K562 (cell line): ENCODE measurements at regions not wholly inside any gene's neighbourhood (a gene's known extent, or its start where the extent isn't known, plus 50 kb on each side); places are given as distances from the start of the nearest gene placed in this dataset.

Experiments
- ATAC-seq: fragments of 200-7000 bp; cut with Tn5 transposase; 3 replicates; pipeline ENCODE4 v1.9.1; 2020; ENCODE audit warnings: moderate library complexity
- BruUV-seq: library from RNA; stranded (reverse); fragments of 400-500 nt; replicated peaks from 2 replicates; lab custom pipeline; 2021; lab: Mats Ljungman, UMichigan
- CTCF ChIA-PET: fragments of 300-600 bp; formaldehyde crosslinking; extraction: SDS; loops from one replicate; lab custom pipeline; 2021; ENCODE audit warnings: low intra/inter-chr PET ratio; lab: Yijun Ruan, JAX
- POLR2A ChIA-PET: fragments of 300-600, 350-650 bp; sonication (Branson Sonifier 250); formaldehyde crosslinking; extraction: SDS; loops from one replicate; lab custom pipeline; 2021; ENCODE audit warnings: antibody characterized with exemption, inconsistent platforms; lab: Yijun Ruan, JAX
- DNase-seq, 4 experiments: peaks; one replicate each; pipeline versions ENCODE4 v3.0.0 to v3.0.0-alpha.2; 2011 to 2018; ENCODE audit warnings: low spot score in 3 of 4, mixed read lengths in 3 of 4; ENCODE audit errors: extremely low read depth in 1 of 4
- FAIRE-seq: peaks from 2 replicates; lab custom pipeline; 2011; peaks lifted over from hg19 to GRCh38; lab: Jason Lieb, UNC
- H2AFZ ChIP-seq: 2 replicates; pipeline ENCODE4 v1.6.0; 2011; ENCODE audit warnings: low read depth, low read length, control low read depth, inconsistent platforms
- H3K27ac ChIP-seq: fragments of 200-600 bp; 3 replicates; pipeline ENCODE4 v1.8.0; 2011; ENCODE audit warnings: low read depth, mild to moderate bottlenecking, control low read depth, inconsistent platforms, low read length, moderate library complexity, mixed read lengths; ENCODE audit errors: extremely low read depth
- H3K27me3 ChIP-seq, 2 experiments: fragments of 300-600 bp in 1 of 2; 2 replicates in 1 of 2; 3 replicates in 1 of 2; pipeline versions ENCODE4 v1.6.0 to v1.8.0; 2011; ENCODE audit warnings: inconsistent platforms in 2 of 2, low read length in 2 of 2, mild to moderate bottlenecking in 1 of 2, mixed read lengths in 1 of 2, moderate library complexity in 1 of 2; ENCODE audit not compliant: control insufficient read depth in 2 of 2, insufficient read depth in 2 of 2
- H3K36me3 ChIP-seq: fragments of 300-600 bp; 3 replicates; pipeline ENCODE4 v1.8.0; 2011; ENCODE audit warnings: mild to moderate bottlenecking, low read length, inconsistent platforms; ENCODE audit not compliant: control insufficient read depth, insufficient read depth
- H3K4me1 ChIP-seq, 2 experiments: fragments of 200-600 bp in 1 of 2; replicated peaks in 1 of 2; 2 replicates in 1 of 2; 3 replicates in 1 of 2; pipeline versions ENCODE4 v1.5.1 to v1.8.0; 2011; ENCODE audit warnings: inconsistent platforms in 2 of 2, low read length in 2 of 2, mild to moderate bottlenecking in 1 of 2, mixed read lengths in 1 of 2, moderate library complexity in 1 of 2; ENCODE audit not compliant: control insufficient read depth in 2 of 2, insufficient read depth in 2 of 2
- H3K4me2 ChIP-seq: 2 replicates; pipeline ENCODE4 v1.6.1; 2011; ENCODE audit warnings: low read length, control low read depth, inconsistent platforms, mixed read lengths; ENCODE audit not compliant: insufficient read depth
- H3K4me3 ChIP-seq: fragments of 200-600 bp; sonication (generic), shearing (Covaris generic); 2 replicates; pipeline ENCODE4 v1.5.1; 2016; ENCODE audit warnings: control low read depth, inconsistent platforms
- H3K79me2 ChIP-seq: fragments of 200-600 bp; 3 replicates; pipeline ENCODE4 v1.8.0; 2011; ENCODE audit warnings: low read length, inconsistent platforms; ENCODE audit not compliant: control insufficient read depth, insufficient read depth
- H3K9ac ChIP-seq, 2 experiments: 2 replicates each; pipeline versions ENCODE4 v1.6.0 to v1.6.1; 2011; ENCODE audit warnings: low read depth in 2 of 2, low read length in 2 of 2, control low read depth in 1 of 2, inconsistent platforms in 1 of 2, mild to moderate bottlenecking in 1 of 2, mixed read lengths in 1 of 2; ENCODE audit not compliant: insufficient read depth in 1 of 2
- H3K9me1 ChIP-seq: one replicate; pipeline ENCODE4 v1.6.0; 2011; ENCODE audit warnings: inconsistent platforms, mild to moderate bottlenecking, low read length, moderate library complexity; ENCODE audit not compliant: control insufficient read depth, insufficient read depth
- H3K9me3 ChIP-seq: replicated peaks from 2 replicates; pipeline ENCODE4 v1.5.1; 2011; ENCODE audit warnings: low read depth, low read length, inconsistent platforms; ENCODE audit not compliant: control insufficient read depth, insufficient read depth
- H4K20me1 ChIP-seq: replicated peaks from 2 replicates; pipeline ENCODE4 v1.6.1; 2011; ENCODE audit warnings: low read length, inconsistent platforms, mixed read lengths; ENCODE audit not compliant: control insufficient read depth, insufficient read depth
- HNRNPL ChIP-seq: fragments of 200-400 bp; formaldehyde crosslinking; IDR thresholded peaks from 2 replicates; pipeline ENCODE4 v1.6.1; 2017; ENCODE audit warnings: low read depth, mild to moderate bottlenecking, low read length
- MITF ChIP-seq: IDR thresholded peaks from 2 replicates; pipeline ENCODE4 v1.6.1; 2014; ENCODE audit warnings: antibody characterized with exemption
- POU5F1 ChIP-seq: fragments of 150-350 bp; IDR thresholded peaks from 2 replicates; pipeline ENCODE4 v1.6.1; 2014; ENCODE audit warnings: borderline replicate concordance, low read length, low read depth, mild to moderate bottlenecking; ENCODE audit not compliant: partially characterized antibody
- WGBS: fragments of 100-300 bp; shearing (Covaris generic); methylation state at CpG from one replicate; pipeline ENCODE4 v1.1.6; 2016; ENCODE audit warnings: low coverage, mixed read lengths; ENCODE audit not compliant: insufficient coverage; ENCODE audit errors: missing lambda C conversion rate; 5-methylcytosine and 5-hydroxymethylcytosine counted together
- in situ Hi-C: fragments of 300-500 bp; cut with MboI; formaldehyde crosslinking; loops from 4 replicates; pipeline ENCODE4 v1.15.0; 2018; ENCODE audit warnings: inconsistent platforms, mixed read lengths
- intact Hi-C: fragments of 100-400 bp; cut with micrococcal nuclease; formaldehyde crosslinking; loops from 2 replicates; pipeline ENCODE4 v1.14.2; 2022
- TF ChIP-seq, protein P1 (sequence below): sonication (generic); formaldehyde crosslinking; IDR thresholded peaks from 2 replicates; pipeline ENCODE4 v1.8.1; 2023; ENCODE audit warnings: mild to moderate bottlenecking, missing genetic modification reagents

GRCh38 chr20:39554341-39554740 is 592.2 kb downstream of the DHX35 start:
- H2AFZ ChIP-seq: no peak overlapping the region
- H3K4me3 ChIP-seq: no peak overlapping the region
- H3K4me1 ChIP-seq: no peaks in the 10 kb centered on the region
- POLR2A ChIA-PET: no interaction called here
- H3K9me3 ChIP-seq: no peaks in the 10 kb centered on the region
- no peaks in the 10 kb centered on the region for H3K27me3 ChIP-seq
- H3K4me2 ChIP-seq: no peak overlapping the region
- H3K79me2 ChIP-seq: no peaks in the 10 kb centered on the region
- no peaks in the 10 kb centered on the region for H4K20me1 ChIP-seq
- DNase-seq (no peak), FAIRE-seq (no peak), ATAC-seq (no peak)
- no peak for TF ChIP-seq POU5F1
- TF ChIP-seq MITF: no peak
- TF ChIP-seq, protein P1, sequence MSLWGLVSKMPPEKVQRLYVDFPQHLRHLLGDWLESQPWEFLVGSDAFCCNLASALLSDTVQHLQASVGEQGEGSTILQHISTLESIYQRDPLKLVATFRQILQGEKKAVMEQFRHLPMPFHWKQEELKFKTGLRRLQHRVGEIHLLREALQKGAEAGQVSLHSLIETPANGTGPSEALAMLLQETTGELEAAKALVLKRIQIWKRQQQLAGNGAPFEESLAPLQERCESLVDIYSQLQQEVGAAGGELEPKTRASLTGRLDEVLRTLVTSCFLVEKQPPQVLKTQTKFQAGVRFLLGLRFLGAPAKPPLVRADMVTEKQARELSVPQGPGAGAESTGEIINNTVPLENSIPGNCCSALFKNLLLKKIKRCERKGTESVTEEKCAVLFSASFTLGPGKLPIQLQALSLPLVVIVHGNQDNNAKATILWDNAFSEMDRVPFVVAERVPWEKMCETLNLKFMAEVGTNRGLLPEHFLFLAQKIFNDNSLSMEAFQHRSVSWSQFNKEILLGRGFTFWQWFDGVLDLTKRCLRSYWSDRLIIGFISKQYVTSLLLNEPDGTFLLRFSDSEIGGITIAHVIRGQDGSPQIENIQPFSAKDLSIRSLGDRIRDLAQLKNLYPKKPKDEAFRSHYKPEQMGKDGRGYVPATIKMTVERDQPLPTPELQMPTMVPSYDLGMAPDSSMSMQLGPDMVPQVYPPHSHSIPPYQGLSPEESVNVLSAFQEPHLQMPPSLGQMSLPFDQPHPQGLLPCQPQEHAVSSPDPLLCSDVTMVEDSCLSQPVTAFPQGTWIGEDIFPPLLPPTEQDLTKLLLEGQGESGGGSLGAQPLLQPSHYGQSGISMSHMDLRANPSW (CRISPR knock-in tag): no peak
- TF ChIP-seq HNRNPL: no peak
- CTCF ChIA-PET: no interaction called here
- intact Hi-C loops: no loop called here
- H3K27ac ChIP-seq: no peak overlapping the region
- no peak overlapping the region for H3K9ac ChIP-seq
- no TSS peak for BruUV-seq
- WGBS: 1% methylated on average over 3 of the region's 3 CpGs
- no peaks in the 10 kb centered on the region for H3K9me1 ChIP-seq
- no peaks in the 10 kb centered on the region for H3K36me3 ChIP-seq
- in situ Hi-C loops: no loop called here
